Duodenal mucosa (tissue), 2 donors: ENCODE measurements at regions not wholly inside any gene's neighbourhood (a gene's known extent, or its start where the extent isn't known, plus 50 kb on each side); places are given as distances from the start of the nearest gene placed in this dataset.

ENCODE experiments used
- H3K27ac ChIP-seq: one replicate; pipeline ENCODE4 v1.7.0; 2013; ENCODE audit warnings: low read depth, low read length
- H3K27me3 ChIP-seq, 2 donors: one replicate each; pipeline ENCODE4 v1.7.0; 2013; ENCODE audit warnings: low read length in 2 of 2, control low read depth in 1 of 2; ENCODE audit not compliant: insufficient read depth in 2 of 2, control insufficient read depth in 1 of 2
- H3K36me3 ChIP-seq, 2 donors: one replicate each; pipeline ENCODE4 v1.7.0; 2013; ENCODE audit warnings: low read length in 2 of 2, control low read depth in 1 of 2; ENCODE audit not compliant: insufficient read depth in 2 of 2, control insufficient read depth in 1 of 2
- H3K4me1 ChIP-seq, 2 donors: one replicate each; pipeline ENCODE4 v1.7.0; 2013; ENCODE audit warnings: low read length in 2 of 2, control low read depth in 1 of 2; ENCODE audit not compliant: insufficient read depth in 2 of 2, control insufficient read depth in 1 of 2
- H3K4me3 ChIP-seq, 2 donors: one replicate each; pipeline ENCODE4 v1.7.0; 2013; ENCODE audit warnings: low read length in 2 of 2, low read depth in 1 of 2
- H3K9ac ChIP-seq, 2 donors: one replicate each; pipeline ENCODE4 v1.7.0; 2013; ENCODE audit warnings: low read length in 2 of 2, low read depth in 1 of 2
- H3K9me3 ChIP-seq, 2 donors: one replicate each; pipeline ENCODE4 v1.7.0; 2013; ENCODE audit warnings: low read length in 2 of 2, control low read depth in 1 of 2; ENCODE audit not compliant: control insufficient read depth in 1 of 2

DNA sequence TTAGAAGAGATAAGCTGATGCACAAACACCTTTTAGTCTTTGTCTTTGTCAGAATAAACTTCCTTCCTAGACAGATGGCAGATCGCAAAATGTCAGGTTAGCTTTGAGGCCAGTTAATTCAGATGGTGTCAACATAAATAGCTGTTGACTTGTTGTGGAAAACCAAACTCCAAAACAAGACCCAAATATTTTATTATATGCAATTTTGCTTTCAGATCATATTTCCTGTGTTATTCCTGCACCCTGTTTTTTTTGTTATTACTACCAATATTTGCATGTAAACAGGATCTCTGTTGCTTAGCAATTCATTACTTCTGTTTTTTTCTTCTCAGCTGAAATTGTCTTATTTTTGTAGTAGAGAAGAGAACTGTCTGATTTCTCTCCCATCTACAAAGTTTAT lies 316.0 kb downstream of the ETS1 start:
- Histone ChIP-seq H3K36me3 (no peaks in the 10 kb centered on the region), H3K9me3 (no peaks in the 10 kb centered on the region), H3K4me1 (peaks cover 0 to 10% of the 10 kb centered on the region in 2 donors), H3K4me3 (no peak overlapping the region), H3K27me3 (no peaks in the 10 kb centered on the region), H3K9ac (no peak overlapping the region), H3K27ac (no peak overlapping the region)

DNA sequence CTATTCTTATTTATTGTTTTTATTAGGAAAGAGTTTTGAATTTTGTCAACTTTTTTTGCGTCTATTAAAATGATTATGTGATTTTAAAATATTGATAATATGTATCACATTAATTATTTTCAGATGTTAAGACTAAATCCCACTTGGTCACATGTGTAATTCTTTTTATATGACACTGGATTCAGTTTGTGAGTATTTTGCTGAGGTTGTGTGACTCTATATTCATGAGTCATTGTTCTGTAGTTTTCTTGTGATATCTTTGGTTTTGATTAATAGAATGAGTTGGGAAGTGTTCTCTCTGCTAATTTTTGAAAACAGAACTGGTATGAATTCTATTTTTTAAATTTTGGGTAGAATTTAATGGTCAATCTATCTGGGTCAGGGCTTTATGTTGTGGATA lies 317.9 kb downstream of the ETS1 start:
- Histone ChIP-seq H3K27ac (no peak overlapping the region), H3K4me3 (no peak overlapping the region), H3K9ac (no peak overlapping the region), H3K36me3 (no peaks in the 10 kb centered on the region), H3K4me1 (peaks cover 0 to 10% of the 10 kb centered on the region in 2 donors), H3K27me3 (no peaks in the 10 kb centered on the region), H3K9me3 (no peaks in the 10 kb centered on the region)

DNA sequence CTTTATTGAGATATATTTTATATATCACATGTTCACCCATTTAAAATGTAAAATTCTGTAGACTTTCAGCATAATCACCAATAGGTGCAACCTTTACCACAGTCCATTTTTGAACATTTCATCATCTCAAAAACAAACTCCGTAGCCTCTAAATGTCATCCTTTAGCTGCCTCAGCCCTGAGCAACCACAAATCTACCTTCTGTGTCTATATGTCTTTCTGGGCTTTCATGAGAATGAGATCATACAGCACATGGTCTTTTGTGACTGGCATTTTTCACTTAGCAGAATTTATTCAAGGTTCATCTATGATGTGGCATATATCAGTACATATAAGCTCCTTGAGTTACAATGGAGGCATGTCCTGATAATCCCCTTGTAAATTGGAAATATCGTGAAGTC lies 320.5 kb downstream of the ETS1 start:
- Histone ChIP-seq H3K4me3 (no peak overlapping the region), H3K9ac (no peak overlapping the region), H3K27ac (no peak overlapping the region), H3K36me3 (no peaks in the 10 kb centered on the region), H3K9me3 (no peaks in the 10 kb centered on the region), H3K4me1 (peaks cover 0 to 8% of the 10 kb centered on the region in 2 donors), H3K27me3 (no peaks in the 10 kb centered on the region)

DNA sequence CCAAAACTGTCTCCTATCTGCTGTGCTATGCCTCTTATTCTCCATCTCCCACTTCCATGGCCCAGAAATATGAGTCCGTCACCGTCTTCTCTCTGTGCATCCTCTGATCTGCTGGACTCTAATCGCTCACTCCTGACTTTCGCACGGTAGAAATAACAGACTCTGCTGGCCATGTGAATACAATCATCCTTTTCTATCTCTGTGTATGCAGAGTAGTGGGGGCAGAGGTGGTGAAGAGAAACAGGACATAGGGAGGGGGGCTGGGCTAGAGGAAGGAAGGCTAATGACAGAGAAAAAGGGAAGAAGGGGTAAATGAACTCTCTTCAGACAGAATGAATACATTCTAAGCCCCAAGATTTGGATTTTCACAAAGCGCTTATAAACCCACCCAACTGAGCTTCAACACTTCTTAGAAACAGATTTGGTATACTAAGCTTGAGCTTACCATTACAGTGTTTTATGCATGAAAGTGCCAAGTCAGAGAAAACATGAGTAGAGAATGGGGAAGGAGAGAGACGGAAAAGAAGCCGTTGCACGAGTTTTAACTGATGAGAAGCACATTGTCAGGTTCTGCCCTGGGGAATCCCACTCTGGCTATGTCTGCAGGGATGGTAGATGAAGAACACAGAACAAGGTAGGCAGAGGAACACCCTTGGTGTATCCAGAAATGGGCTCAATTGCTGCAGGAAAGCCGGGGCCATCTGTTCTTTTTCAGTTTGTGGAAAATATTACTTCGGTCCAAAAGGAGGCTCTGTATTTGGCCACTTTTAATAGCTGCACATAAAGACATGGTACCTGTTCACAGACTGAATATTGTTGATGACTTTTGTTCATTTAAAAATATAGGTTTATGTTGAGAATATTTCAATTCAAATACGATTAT lies 324.7 kb downstream of the ETS1 start:
- Histone ChIP-seq H3K4me3 (no peak overlapping the region), H3K36me3 (no peaks in the 10 kb centered on the region)

DNA sequence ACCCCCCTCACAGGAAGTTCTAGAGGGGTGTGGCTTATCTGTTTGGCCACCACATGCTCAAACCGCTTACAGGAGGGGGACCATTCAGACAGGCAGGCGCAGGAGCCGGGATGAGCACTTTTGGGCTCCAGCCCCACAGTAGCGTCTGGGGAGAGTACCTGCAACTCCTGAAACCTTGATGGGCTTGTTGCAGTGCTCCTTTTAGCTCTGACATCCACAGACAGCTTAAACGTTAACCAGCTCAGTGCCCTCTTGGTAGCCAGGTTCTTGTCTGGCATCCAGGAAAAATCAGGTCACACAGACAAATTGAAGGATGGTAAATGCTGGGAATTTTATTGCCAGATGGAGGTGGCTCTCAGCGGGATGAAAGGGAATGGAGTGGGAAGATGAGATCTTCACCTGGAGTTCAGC lies 326.3 kb downstream of the ETS1 start:
- H3K27ac ChIP-seq, result no peak overlapping the region
- no peaks in the 10 kb centered on the region for H3K4me1 ChIP-seq
- H3K9me3 ChIP-seq, result no peaks in the 10 kb centered on the region
- no peaks in the 10 kb centered on the region for H3K36me3 ChIP-seq
- no peak overlapping the region for H3K4me3 ChIP-seq
- H3K9ac ChIP-seq, result no peak overlapping the region
- H3K27me3 ChIP-seq, result no peaks in the 10 kb centered on the region

More for the DNA sequence above, 324.7 kb downstream of the ETS1 start:
- Histone ChIP-seq H3K9me3 (no peaks in the 10 kb centered on the region), H3K27ac (no peak overlapping the region), H3K27me3 (no peaks in the 10 kb centered on the region), H3K4me1 (no peaks in the 10 kb centered on the region), H3K9ac (no peak overlapping the region)

DNA sequence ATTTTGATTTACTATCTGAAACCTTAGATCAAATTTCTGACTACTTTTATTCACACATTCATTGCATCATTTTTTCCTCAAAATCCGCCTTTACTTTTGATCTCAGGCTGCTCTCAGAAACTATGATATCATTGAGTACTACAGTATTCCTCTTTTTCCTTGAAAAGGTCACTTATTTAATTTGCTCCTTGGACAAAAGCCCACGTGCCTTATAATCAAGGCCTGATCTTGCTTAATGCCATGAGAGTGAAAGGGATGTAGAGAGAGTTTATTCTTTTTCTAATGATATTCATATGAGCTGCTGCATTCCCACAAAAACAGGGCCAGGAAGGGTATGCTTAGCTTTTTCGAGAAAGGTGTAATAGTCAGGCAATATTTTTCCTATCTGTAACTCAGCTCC lies 327.0 kb downstream of the ETS1 start:
- Histone ChIP-seq H3K9ac (no peak overlapping the region), H3K4me3 (no peak overlapping the region), H3K36me3 (no peaks in the 10 kb centered on the region), H3K9me3 (no peaks in the 10 kb centered on the region), H3K4me1 (no peaks in the 10 kb centered on the region), H3K27me3 (no peaks in the 10 kb centered on the region), H3K27ac (no peak overlapping the region)

DNA sequence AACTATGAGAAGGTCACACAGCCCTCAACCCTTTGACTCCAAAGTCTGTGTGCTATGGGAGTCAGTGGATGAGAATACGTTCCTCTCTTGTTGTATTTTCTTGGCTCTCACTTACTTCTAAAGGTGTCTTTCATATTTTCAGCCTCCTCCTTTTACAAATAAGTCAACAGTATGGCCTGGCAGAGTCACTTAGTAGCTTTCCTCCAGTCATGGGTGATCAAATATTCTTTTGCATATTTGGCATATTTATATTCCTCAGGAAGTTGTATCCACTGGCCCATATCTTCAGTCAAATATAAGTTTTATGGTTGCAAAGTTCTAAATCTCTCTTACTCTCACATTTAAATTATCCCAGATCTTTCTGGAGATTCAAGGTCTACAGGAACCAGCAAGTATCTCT lies 327.5 kb downstream of the ETS1 start:
- Histone ChIP-seq H3K36me3 (no peaks in the 10 kb centered on the region), H3K4me1 (no peaks in the 10 kb centered on the region), H3K27ac (no peak overlapping the region), H3K9me3 (no peaks in the 10 kb centered on the region), H3K27me3 (no peaks in the 10 kb centered on the region), H3K9ac (no peak overlapping the region), H3K4me3 (no peak overlapping the region)

DNA sequence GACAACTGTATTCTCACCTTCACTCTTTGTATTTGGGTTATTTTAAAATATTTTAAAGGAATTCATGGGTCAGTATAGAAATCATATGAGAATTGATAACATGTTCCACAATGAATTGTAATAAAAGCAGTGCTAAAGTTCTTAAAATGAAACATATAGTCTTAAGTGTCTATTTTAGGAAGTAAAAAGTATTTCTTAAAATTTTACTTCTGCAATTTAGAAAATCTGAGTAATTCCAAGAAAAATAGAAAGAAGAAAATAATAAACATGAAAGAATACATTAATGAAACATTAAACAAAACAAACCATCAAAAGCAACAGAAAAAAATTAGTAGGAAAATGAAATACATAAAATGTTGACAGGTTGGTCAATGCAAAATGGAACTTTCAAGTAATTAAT lies 332.4 kb downstream of the ETS1 start:
- Histone ChIP-seq H3K27ac (no peak overlapping the region), H3K4me3 (no peak overlapping the region)

DNA sequence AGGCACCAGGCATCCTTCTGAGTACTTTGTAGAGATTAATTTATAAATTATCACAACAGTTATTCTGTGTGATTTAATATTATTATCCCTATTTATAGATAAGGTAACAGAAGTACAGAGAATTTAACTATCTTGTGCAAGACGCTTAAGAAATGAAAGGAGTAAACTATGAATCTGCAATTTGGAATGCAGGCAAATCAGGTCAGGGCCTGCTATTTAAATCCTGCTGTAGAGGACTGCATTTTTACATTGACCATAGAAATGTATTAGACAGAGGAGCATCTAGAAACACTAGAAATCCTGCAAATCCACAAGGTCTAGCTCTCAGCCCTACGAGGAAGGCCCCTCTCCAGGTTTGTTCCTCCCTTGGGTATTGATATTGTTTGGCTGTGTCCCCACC lies 336.2 kb downstream of the ETS1 start:
- Histone ChIP-seq H3K9ac (no peak overlapping the region), H3K4me1 (no peaks in the 10 kb centered on the region), H3K4me3 (no peak overlapping the region), H3K9me3 (no peaks in the 10 kb centered on the region), H3K36me3 (no peaks in the 10 kb centered on the region), H3K27ac (no peak overlapping the region), H3K27me3 (no peaks in the 10 kb centered on the region)

More for the DNA sequence above, 332.4 kb downstream of the ETS1 start:
- Histone ChIP-seq H3K4me1 (no peaks in the 10 kb centered on the region), H3K27me3 (no peaks in the 10 kb centered on the region), H3K9ac (no peak overlapping the region), H3K36me3 (no peaks in the 10 kb centered on the region), H3K9me3 (no peaks in the 10 kb centered on the region)

DNA sequence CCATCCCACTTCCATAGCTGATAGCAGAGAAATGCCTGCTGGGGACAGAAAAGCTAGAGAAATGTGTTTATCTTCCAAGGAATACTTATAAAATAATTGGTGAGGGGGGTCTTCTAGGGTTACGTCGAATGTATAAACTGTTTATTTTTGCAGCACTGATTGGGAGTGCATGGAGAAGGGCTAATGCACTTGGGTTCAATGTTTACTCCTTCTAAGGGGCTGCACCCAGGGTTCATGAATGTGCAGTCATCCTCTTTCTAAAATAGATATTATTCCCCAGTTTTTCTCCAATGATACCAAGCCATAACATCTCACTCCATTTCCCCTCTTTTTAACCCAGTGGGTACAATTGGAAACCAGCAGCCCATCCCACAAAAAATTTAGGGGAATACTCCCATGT lies 336.9 kb downstream of the ETS1 start:
- H3K27me3 ChIP-seq, result no peaks in the 10 kb centered on the region
- H3K9ac ChIP-seq, result no peak overlapping the region
- no peaks in the 10 kb centered on the region for H3K9me3 ChIP-seq
- no peaks in the 10 kb centered on the region for H3K4me1 ChIP-seq
- no peaks in the 10 kb centered on the region for H3K36me3 ChIP-seq
- no peak overlapping the region for H3K27ac ChIP-seq
- no peak overlapping the region for H3K4me3 ChIP-seq
